HG03520 (cell line): ENCODE measurements at regions not wholly inside any gene's neighbourhood (a gene's known extent, or its start where the extent isn't known, plus 50 kb on each side); places are given as distances from the start of the nearest gene placed in this dataset.

Experiments
- ATAC-seq: cut with Tn5 transposase; IDR thresholded peaks from one replicate; pipeline ENCODE4 v1.9.1; 2021; ENCODE audit warnings: mild to moderate bottlenecking, moderate library complexity; ENCODE audit not compliant: unreplicated experiment

DNA sequence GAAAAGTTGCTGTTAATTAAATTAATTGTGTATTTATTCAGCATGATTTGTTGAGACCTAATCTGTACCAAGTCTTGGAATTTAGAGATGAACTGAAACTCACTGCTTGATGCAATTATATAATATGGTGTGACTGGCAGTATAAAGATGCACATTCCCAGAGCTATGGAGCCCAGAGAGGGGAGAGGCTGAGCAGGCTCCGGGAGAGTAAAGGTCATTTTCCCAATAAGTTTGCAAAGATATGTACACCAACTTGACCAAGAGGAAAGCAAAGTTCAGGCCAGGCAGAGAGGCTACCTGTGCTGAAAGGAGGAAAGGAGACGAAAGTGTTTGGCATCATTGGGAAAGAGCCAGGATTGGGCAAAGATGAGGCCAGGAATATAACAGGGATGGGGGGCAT, 271.7 kb upstream of the KLF4 start:
- ATAC-seq: no peak

DNA sequence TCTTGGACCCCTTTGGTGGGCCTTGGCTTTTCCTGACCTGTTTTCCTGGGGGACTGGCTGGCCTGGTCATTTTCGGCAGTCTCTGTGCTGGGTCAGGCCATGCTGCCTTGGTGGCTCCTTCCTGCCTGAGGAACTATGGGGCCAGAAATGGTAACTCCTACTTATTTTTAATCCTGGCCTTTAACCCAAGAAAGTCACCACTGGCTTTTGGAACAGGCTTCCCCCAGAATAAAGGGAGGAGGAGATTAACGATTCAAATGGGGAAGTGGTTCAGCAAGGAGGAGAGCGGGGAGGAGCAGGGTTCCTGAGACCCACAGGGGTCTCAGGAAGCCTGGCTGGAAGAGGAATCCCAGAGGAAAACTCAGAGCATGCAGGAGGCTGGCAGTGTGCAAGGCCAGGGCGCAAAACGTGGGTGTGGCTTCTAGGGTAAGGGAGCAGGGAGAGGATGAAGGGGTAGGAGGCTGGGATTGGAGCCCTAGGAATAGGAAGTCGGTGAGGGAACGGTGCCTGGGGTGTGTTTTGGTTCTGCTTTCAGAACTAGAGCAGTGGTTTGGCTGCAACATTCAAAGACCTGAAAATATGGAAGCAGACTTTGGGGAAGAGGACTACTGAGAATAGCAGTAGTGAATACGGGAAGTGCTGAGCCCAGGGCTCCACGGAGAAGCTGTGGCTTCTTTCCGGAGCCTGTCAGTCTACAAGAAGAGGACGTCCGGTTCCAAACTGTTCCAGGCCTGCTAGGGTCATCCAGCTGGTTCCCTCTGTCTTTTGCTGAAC, 271.1 kb upstream of the KLF4 start:
- ATAC-seq: no peak

DNA sequence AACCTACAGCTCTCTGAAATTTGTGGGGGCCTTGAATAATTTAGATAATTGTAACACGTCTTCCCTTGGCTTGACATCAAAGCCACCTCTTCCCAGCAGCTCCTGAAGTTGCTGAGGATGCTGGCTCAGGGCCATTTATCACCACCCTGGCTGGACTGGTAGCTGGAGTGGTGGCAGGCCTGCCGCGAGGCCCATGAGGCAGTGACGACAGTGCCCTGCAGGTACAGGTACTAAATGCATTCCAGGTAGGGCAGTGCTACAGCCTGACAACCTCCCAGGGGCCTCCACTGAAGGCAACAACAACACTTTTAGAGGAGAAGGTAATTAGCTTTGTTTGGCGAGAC, 270.2 kb upstream of the KLF4 start:
- ATAC-seq: no peak

DNA sequence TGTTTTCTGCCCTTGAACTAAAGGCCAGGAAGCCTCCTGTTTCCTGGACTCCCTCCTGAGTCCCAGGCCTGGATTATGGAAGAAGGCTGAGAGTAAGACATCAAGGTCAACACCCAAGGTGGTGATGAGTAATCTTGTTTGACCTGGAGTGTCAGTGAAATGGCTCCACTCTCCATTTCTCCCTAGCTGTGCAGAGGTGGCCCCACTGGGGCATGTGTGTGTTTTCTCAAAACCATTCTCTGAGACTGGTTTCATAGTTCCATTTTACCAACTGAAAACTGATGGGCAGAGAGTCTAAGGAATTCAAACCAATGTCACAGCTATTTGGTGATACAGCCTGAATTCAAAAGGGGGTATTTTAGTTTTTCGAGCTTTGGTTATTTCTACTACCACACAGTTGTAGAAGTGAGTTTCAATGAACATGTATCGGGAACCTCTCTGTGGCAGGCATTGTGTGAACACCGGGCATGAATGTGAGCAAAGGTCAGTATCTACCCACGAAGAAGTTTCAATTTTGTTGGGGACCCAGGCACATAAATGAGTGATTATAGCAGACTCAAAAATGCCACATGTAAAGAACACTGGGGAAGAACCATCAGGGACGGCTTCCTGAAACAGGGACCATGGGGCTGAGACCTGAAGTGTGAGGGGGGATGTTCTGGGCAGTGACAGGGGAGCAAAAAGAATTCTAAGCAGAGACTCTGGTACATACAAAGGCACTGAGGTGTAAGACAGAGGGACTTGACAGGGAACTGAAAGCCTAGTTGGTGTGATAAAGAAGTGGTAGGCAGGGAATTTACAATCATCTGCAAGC, 269.6 kb upstream of the KLF4 start:
- no peak for ATAC-seq

DNA sequence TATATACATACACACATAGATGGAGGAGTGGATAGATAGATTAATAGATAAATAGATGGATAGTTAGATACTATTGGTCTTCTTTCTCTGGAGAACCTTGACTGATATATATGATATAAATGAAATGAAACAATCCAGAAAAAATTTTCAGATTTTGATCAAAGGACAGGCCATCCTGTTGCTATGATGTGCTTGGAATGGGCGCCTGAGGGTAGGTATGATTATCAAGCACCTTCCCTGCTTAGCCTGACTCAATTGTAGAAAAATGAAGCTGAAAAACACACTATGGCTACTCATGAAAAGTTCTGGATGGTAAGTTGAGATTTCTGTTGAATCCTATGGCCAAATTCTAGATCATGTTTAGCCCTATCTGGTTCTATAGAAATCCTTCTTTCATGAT, 266.5 kb upstream of the KLF4 start:
- no peak for ATAC-seq

DNA sequence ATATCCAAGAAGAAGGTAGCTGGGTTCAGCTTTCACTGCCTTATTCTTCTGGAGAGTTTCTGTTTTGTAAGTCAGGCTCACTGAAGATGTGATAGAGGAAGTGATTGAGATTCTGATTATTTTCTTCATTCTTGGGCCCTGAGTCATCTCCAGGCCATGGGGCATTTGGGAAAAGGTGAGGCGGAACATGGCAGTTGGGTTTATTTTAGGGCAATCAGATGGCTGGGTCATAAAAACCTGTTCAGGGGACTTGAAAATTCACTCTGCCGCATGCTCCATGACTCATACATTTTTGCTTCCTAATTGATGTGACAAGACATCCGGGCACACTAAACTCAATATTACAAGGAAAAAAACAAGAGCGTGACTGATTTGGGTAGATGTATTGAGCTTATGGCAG, 265.7 kb upstream of the KLF4 start:
- no peak for ATAC-seq

DNA sequence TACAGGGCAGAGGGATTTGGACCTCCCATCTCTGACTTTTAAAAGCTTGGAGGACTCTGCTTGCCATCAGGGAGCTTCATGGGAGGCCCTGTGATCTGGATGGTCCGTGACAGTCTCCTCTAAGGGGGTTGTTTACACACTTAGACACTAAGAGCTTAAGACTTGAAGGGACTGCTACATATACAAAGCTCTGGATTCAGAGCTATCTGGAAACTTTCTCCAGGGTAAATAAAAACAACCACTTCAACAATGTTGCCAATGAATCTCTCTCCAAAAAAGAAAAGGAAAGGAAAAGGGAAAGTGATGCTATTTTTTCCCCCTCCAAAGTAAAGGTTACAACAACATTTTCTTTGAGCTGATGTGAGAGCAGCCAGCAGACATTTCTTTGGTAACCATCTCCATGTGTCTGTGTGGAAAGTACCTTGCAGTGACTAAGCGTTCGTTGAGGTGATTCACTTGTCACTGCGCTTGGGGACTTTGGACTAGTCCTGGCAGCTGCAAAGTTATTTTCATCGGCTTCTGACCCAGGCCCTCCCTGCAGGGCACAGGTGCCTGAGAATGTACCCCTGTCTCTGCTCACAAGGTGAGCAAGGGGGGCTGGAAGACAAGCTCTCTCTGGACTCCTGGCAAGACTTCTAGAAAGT, 262.1 kb upstream of the KLF4 start:
- ATAC-seq: peak; percentile 91

DNA sequence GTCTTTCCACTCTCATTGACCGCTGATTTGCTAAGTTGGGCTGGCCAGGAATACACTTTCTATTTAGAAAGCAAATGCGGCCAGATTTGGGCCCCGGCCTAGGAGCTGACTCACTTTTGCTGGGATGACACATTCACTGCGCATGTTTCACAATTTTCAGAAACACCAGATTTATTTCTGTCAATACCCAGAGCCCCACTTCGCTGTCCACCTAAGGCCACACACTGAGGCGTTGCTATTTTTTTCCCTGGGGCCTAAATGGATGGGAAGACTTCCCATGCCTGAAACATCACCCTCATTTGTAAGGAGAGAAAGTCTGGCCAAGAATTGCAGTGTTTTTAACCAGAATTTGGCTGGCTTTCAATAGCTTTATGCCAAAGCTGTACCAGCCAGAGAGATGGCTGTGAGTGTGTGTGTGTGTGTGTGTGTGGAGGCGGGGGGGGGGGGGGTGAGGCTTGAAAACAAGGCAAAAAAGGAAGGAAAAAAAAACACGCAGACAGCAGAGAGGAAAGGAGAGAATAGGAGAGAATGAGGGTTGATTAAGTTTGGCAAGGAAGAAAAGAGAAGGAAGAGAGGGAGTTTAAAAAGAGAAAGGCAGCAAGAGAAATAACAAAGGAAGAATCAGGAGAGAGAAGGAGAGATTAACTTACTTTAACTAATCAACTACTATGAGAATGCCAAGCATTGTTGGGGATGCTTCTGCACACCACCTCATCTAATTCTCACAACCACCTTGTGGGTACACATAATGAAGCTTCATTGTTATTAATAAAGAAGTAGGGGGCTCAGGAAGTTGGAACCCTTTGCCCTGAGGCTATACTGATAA, 261.4 kb upstream of the KLF4 start:
- ATAC-seq: no peak

DNA sequence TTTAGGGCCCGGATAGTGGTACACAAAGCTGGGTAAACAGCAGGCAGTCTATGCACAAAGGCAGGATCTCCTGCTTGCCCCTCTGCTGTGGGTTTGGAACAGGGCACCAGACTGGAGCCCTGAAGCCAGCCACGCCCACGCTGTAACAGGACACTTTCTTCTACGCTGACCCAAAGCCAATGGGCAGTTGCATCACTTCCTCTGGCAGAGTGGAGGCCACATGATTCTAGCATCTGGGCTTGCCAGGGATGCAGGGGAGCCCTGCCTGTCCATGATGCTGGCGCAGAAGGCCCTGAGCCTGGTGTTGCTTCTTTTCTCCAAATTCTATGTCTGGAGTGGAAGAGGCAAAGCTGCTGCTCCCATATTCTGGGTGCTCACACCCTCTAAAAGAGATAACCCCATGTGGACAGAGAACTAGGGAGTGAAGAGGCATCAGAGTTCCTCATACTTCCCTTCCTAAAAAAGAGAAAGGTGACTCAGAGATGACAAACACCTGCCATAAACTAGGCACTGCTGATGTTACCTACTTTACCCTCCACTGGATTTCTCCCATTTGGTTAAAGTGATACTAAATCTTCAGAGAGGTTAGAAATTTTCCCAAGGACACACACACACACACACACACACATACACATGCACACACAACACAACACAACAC, 260.3 kb upstream of the KLF4 start:
- ATAC-seq: no peak

DNA sequence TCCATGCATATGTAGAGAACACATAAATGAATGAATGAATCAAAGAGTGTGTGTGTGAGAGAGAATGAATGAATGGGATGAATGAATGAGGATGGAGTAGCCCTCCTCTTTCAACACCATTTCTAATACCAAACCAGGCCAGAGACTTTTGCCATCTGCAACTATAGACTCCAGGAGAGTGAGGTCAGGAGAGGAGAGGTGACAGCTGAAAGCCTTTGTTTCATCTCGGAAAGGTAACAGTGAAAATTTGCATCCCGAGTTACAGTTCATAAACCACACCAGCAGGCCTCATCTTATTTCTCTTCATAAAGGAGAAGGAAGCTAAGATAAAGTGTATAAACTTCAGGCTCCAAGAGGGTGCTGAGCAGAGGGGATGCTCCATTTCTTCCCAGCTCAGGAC, 255.3 kb upstream of the KLF4 start:
- ATAC-seq: no peak

DNA sequence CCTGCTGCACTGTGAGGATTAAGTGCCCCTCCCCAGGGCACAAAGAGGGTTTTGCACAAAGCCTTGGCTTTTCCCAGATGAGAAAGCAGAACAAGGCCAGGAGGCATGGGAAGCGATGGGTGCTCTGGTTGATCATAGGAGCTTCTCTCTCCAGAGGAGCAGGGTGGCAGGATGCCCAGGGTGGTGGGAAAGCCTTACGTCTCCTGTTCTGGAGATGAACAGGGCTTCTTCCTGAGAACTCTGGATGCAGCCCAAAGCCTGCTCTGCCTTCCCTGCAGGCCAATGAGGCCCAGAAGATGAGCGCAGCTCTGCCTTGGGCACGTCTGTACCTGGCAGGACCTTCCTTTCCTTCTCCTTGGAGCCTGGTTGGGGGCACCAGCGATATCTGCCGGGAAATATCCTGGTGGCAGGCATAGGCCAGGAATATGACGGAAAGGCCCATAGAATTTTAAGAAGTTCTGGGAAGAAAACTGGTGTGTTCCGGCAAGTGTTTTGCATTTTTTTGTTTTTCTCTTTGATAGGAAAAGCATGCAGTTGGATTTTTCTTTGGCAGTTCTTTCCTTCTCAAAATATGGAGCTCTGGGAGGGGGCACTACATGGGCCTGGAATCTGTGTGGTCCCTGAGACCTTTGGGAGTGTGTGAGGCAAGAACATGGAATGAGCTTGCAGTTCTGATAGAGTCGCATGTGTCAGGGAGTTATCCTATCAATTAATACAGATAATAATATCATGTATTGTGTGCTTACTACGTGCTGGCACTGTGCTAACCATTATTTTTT, 253.2 kb upstream of the KLF4 start:
- ATAC-seq: no peak

DNA sequence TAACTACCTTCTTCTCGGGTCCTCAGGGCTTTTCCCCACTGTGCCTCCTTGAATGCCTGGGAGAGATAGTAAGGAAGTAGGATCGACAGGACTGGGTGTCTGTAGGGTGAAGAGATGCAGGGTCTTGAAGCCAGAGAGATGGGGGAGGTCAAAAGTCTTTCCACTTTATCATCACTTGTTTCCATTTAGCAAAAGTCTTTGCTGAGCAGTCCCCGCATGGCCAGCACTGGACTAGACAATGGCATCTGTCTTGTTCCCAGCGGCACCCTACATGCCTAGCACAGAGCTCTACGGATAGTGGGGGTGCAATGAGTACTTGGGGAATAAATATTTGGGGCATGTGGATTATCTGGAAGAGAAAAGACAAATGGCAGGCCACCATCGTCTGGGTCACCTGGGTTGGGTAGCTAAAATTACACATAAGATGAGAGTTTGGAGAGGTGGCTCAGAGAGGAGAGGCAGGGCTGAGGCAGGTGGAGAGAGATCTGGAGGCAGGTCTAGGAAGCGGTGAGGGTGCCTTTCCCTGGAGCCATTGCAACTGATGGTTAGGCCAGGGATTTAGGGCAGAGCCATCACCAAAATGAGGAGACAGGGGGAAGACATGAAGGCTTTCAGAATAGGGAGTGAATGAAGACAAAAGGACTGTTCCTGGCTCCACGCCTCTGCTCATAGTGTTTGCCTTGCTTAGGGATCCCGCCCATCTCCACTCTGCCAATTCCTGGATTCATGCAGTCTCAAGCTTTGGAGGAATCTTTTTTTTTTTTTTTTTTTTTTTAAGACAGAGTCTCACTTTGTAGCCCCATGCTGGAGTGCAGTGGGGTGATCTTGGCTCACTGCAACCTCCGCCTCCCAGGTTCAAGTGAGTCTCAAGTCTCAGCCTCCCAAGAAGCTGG, 250.8 kb upstream of the KLF4 start:
- ATAC-seq: no peak

DNA sequence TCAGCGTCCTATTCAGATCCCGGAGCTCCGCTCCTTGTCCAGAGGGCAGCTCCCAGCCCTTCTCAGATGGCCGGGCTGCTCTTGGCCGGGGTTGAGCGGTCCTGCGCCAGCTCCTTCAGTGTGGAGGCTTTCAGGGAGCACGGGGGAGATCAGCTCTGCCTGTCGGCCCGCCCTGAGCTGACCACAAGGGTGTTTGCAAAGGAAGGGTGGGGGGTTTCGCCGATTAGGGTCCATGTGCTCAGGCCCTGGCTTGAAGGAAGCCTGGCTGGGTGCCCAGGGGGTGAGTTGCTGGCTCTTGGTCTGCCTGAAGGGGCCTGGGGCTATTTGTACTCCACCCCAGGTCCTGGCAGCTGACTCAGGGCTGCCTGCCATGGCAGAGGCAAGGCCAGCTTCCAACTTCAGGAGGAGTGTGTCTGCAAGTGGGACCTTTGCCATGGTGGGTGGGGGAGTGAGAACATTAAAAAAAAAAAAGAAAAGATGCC, 250.1 kb upstream of the KLF4 start:
- ATAC-seq: no peak

DNA sequence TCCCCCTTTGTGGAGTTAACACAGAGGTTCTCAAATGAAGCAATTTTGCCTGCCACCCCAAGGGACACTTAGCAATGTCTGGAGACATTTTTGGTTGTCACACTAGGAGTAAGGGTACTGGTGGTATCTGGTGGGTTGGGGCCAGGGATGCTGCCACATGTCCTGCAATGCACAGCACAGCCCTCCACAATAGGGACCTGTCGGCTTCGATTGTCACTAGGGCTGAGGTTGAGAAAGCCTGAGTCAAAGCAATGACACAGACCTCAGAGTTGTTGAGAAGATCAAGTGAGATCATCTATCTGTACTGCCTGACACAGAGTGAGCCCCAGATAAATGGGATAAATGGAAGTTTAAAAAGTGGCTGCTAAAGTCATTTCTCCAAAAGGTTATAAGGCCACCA, 249.2 kb upstream of the KLF4 start:
- no peak for ATAC-seq

DNA sequence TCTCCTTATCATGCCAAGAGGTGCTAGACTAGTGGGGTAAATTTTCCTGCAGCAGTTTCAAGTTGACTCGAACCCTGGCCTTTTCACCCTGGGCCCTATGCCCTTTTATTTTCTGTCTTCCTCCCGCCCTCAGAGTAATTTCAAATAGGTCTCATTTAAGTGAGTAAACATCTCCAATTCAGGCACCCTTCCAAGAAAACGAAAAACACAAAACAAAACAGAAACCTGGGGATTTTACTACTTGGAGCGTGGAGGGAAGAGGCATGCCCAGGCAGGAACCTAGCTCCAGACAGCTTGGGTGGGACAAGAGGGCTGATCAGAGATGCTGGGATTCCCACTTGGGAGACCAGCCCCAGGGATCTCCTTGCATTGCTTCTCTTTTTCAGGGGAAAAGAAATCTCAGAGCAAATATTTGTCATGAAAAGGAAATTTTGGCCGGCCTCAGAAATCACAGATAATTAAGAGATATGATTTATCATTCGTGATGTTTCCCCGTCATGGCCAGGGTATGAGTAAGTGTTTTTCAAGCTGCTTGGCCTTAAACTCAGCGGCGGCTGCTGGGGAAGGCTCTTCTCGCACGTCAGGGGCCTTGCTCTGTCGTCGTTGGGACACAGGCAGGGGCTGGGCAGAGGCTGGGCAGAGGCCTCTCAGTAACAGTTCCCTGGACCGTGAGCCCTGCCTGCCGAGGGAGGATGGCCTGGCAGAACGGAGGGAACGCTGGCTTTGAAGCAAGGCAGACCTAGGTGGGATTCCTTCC, 248.6 kb upstream of the KLF4 start:
- ATAC-seq: no peak

DNA sequence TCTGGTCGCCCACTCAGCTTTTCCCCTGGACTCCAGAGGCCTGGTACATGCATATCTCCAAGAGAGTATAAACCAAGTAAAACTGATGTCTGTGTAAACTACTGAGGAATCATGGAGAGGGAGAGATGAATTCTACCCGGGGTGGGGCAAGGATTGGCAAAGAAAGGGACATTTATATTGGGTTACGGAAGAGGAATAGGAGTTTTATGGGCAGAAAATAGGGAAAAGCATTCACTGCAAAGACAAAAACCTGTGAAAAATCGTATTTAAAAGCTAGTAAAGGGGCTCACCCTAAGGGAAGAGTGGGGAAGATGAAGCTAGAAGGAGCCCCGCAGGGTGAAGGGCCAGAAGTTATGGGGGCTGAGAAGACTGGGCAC, 248.0 kb upstream of the KLF4 start:
- no peak for ATAC-seq

DNA sequence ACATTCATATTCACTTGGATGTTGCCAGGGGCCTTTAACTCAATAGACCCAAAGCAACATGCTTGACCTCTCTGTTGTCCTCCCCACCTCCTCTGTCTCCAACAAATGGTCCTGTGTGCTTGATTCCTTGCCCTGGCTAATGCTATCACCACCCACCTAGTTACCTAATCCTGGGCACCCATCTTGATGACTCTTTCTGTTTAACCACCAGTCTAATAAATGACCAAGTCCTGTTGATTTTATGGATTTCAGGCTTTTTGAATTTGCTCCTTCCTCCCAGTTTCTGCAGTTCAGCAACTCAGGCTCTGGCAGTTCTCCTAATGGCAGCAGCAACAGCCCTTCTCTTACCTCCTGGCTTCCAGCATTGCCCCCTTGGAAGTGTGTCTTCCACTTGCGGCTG, 246.3 kb upstream of the KLF4 start:
- ATAC-seq: no peak
